ENCODE measurements at regions not wholly inside any gene's neighbourhood (a gene's known extent, or its start where the extent isn't known, plus 50 kb on each side); places are given as distances from the start of the nearest gene placed in this dataset.

- no peak for TF ChIP-seq CTCF (conservative IDR thresholded peaks at IDR 0.05; ENCODE audit: low read length)
- TF ChIP-seq EZH2phosphoT487 (IDR thresholded peaks at IDR 0.05; ENCODE audit: borderline replicate concordance, low read depth, low read length), result no peak
These were observed 59.9 kb upstream of the COL13A1 start for GRCh38 chr10:69741671-69742355.

Measured in OCI-LY7 (cell line).